GM12892 (cell line): ENCODE measurements at regions not wholly inside any gene's neighbourhood (a gene's known extent, or its start where the extent isn't known, plus 50 kb on each side); places are given as distances from the start of the nearest gene placed in this dataset.

Experiments
- POLR2AphosphoS5 ChIP-seq: IDR thresholded peaks from 2 replicates; pipeline ENCODE4 v1.6.1; 2011; ENCODE audit warnings: low read depth, low read length, control low read depth
- TAF1 ChIP-seq: IDR thresholded peaks from 2 replicates; pipeline ENCODE4 v1.6.1; 2011; ENCODE audit warnings: low read depth, mild to moderate bottlenecking, control low read depth, low read length, borderline replicate concordance

- TF ChIP-seq POLR2AphosphoS5 (no peak), TAF1 (no peak)
These were observed 494.1 kb downstream of the CENPC start for GRCh38 chr4:67051000-67051789.
